Sigmoid colon (tissue), 6 donors: ENCODE measurements at regions not wholly inside any gene's neighbourhood (a gene's known extent, or its start where the extent isn't known, plus 50 kb on each side); places are given as distances from the start of the nearest gene placed in this dataset.

Experiments used
- DNase-seq: peaks from one replicate; pipeline ENCODE4 v3.0.0-alpha.2; 2019
- H3K27ac ChIP-seq, 4 donors: fragments of 200-600 bp; sonication (generic); one replicate each; pipeline ENCODE4 v1.5.1; 2016 to 2019; ENCODE audit warnings: mild to moderate bottlenecking in 1 of 4
- H3K27me3 ChIP-seq, 3 donors: fragments of 200-600 bp; sonication (generic); one replicate each; pipeline ENCODE4 v1.5.1; 2019; ENCODE audit warnings: mild to moderate bottlenecking in 1 of 3
- H3K36me3 ChIP-seq, 4 donors: fragments of 200-600 bp; sonication (generic); one replicate each; pipeline ENCODE4 v1.5.1; 2016 to 2019
- H3K4me1 ChIP-seq, 4 donors: fragments of 200-600 bp; sonication (generic); one replicate each; pipeline ENCODE4 v1.5.1; 2017 to 2019
- H3K4me3 ChIP-seq, 4 donors: fragments of 200-600 bp; sonication (generic); one replicate each; pipeline ENCODE4 v1.5.1; 2017 to 2019; ENCODE audit warnings: mild to moderate bottlenecking in 2 of 4, moderate library complexity in 1 of 4
- H3K9me3 ChIP-seq, 4 donors: fragments of 200-600 bp in 3 of 4; sonication (generic) in 3 of 4; one replicate each; pipeline versions ENCODE4 v1.5.1 to v1.6.1; 2013 to 2019
- EP300 ChIP-seq, 4 donors: sonication (generic); formaldehyde crosslinking; IDR thresholded peaks; one replicate each; pipeline ENCODE4 v1.6.1; 2017; ENCODE audit warnings: antibody characterized with exemption in 4 of 4
- POLR2A ChIP-seq, 2 donors: fragments of 450-650 bp; IDR thresholded peaks; one replicate each; pipeline ENCODE4 v1.6.1; 2016; ENCODE audit warnings: antibody characterized with exemption in 2 of 2, mild to moderate bottlenecking in 2 of 2, moderate library complexity in 2 of 2
- POLR2AphosphoS5 ChIP-seq, 4 donors: sonication (generic); formaldehyde crosslinking; IDR thresholded peaks; one replicate each; pipeline ENCODE4 v1.6.1; 2017; ENCODE audit warnings: antibody characterized with exemption in 4 of 4
- WGBS, 2 donors: extraction: QIAGEN DNeasy Blood & Tissue Kit; methylation state at CpG; one replicate each; pipeline ENCODE4 v1.1.7; 2013; 5-methylcytosine and 5-hydroxymethylcytosine counted together
- intact Hi-C: fragments of 100-400 bp; cut with DNase I; formaldehyde crosslinking; loops from one replicate; pipeline ENCODE4 v1.15.1; 2023
- TF ChIP-seq, protein P1 (sequence below), 4 experiments: fragments of 450-650 bp in 3 of 4; fragments of 200-600 bp in 1 of 4; IDR thresholded peaks; one replicate each; pipeline ENCODE4 v1.5.1; 2016 to 2019; ENCODE audit warnings: antibody characterized with exemption in 4 of 4, mild to moderate bottlenecking in 3 of 4, moderate library complexity in 2 of 4
- donor health status: healthy with polysubstance abuse.
- donor health status: healthy.

DNA sequence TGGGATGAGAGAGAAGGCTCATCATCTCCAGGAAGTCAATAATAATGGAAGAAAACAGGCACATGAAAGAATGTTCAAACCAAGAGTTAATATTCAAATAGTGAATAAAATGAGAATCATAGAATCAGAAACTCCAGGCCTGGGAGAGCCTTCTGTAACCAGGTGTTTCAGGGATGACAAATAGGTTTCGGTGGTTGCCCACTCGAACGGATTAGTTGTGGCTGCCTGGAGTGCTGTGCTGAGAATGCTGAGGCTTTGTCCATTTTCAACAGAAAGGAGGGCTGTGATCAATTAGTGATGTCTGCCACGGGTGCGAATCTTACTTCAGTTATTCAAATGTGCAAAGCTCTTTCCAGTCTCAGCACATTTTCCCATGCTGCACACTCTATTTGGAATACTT lies 227.3 kb downstream of the INSIG2 start:
- Histone ChIP-seq H3K36me3 (no peaks in the 10 kb centered on the region), H3K27ac (no peak overlapping the region), H3K4me1 (no peaks in the 10 kb centered on the region), H3K27me3 (peaks cover 0 to 3% (median 0%) of the 10 kb centered on the region in 3 donors), H3K4me3 (no peak overlapping the region), H3K9me3 (no peaks in the 10 kb centered on the region)
- TF ChIP-seq POLR2A (IDR thresholded peaks at IDR 0.05) = no peak
- TF ChIP-seq POLR2AphosphoS5 (IDR thresholded peaks at IDR 0.05) = no peak
- TF ChIP-seq EP300 (IDR thresholded peaks at IDR 0.05) = no peak
- TF ChIP-seq, protein P1, sequence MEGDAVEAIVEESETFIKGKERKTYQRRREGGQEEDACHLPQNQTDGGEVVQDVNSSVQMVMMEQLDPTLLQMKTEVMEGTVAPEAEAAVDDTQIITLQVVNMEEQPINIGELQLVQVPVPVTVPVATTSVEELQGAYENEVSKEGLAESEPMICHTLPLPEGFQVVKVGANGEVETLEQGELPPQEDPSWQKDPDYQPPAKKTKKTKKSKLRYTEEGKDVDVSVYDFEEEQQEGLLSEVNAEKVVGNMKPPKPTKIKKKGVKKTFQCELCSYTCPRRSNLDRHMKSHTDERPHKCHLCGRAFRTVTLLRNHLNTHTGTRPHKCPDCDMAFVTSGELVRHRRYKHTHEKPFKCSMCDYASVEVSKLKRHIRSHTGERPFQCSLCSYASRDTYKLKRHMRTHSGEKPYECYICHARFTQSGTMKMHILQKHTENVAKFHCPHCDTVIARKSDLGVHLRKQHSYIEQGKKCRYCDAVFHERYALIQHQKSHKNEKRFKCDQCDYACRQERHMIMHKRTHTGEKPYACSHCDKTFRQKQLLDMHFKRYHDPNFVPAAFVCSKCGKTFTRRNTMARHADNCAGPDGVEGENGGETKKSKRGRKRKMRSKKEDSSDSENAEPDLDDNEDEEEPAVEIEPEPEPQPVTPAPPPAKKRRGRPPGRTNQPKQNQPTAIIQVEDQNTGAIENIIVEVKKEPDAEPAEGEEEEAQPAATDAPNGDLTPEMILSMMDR (IDR thresholded peaks at IDR 0.05) = no peak
- intact Hi-C loops = no loop called here
- 91 to 94% methylated on average over 5 of the region's 5 CpGs for WGBS, 2 donors
- no peak for DNase-seq

DNA sequence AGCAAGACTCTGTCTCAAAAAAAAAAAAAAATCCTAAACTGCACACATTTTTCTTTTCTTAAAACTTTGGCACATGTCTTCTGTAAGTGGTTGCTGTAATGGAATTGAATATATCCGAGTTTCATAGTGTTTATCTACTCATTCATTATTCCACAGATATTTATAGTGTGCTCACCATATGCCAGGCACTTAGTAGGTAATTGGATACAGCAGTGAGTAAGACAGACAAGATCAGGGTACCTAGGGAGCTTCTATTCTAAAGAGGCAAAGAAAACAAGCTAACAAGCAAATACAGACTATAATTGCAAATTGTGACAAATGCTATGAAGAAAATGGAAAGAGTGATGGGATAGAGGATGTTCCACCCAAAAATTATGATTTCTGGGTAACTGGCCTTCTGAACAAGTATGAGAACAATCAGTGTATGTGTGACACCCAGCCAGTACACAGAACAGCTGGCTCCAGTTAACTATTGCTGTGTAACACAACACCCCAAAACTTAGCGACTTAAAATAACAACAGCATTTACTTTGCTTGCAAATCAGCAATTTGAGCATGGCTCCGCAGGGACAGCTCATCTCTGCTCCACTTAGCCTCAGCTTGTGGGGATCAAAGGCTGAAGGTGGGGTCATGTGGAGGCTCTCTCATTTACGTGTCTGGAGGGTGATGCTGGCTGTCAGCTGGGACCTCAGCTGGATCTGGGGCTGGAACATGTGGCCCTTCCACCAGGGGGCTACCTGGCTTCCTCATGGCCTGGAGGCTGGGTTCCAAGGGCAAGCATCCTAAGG lies 224.9 kb downstream of the INSIG2 start:
- no peaks in the 10 kb centered on the region for H3K36me3 ChIP-seq
- intact Hi-C loops = no loop called here
- H3K4me1 ChIP-seq = peaks cover 0 to 3% (median 0%) of the 10 kb centered on the region in 4 donors
- DNase-seq = no peak
- no peak overlapping the region for H3K27ac ChIP-seq
- TF ChIP-seq POLR2AphosphoS5 (IDR thresholded peaks at IDR 0.05) (no peak), POLR2A (IDR thresholded peaks at IDR 0.05) (no peak), EP300 (IDR thresholded peaks at IDR 0.05) (no peak)
- TF ChIP-seq, protein P1 (IDR thresholded peaks at IDR 0.05) = no peak
- peaks cover 0 to 16% (median 0%) of the 10 kb centered on the region in 3 donors for H3K27me3 ChIP-seq
- 39 to 45% methylated on average over 4 of the region's 4 CpGs for WGBS, 2 donors
- no peak overlapping the region for H3K4me3 ChIP-seq
- no peaks in the 10 kb centered on the region for H3K9me3 ChIP-seq

DNA sequence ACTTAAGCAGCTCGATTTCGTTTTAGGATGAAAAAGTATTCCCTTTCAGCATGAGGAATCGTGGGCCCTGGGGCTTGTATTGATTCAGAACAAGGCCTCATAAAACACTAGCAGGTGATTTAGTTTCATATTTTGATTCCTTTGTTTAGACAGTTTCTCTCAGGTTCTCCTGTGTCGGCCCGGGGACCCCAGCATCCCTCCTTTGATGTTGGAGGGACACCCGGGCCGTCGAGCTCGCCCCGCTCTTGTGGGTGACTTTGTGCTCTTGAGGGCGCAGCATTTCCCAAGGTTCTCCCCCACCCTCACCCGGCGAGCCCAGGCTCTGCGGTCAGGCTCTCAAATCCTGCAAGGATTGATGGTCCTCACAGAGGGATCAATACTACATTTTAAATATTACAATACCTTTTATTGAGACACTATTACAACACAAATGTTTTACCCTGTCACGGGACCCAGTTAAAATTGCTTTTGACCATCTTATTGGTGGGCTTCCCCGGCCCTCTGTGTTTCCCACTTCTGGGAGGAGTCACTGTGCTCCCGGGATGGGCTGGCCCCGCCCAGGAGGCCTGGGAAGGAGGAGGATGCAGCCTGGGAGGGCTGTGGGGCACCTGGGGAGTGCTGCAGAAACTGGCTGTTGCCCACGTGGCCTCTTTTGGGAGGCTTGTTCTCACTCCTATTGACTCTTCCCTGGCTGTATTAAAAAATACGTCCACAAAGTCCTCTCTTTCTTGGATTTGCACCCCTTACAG lies 222.6 kb downstream of the INSIG2 start:
- peaks cover 0 to 3% (median 0%) of the 10 kb centered on the region in 4 donors for H3K4me1 ChIP-seq

DNA sequence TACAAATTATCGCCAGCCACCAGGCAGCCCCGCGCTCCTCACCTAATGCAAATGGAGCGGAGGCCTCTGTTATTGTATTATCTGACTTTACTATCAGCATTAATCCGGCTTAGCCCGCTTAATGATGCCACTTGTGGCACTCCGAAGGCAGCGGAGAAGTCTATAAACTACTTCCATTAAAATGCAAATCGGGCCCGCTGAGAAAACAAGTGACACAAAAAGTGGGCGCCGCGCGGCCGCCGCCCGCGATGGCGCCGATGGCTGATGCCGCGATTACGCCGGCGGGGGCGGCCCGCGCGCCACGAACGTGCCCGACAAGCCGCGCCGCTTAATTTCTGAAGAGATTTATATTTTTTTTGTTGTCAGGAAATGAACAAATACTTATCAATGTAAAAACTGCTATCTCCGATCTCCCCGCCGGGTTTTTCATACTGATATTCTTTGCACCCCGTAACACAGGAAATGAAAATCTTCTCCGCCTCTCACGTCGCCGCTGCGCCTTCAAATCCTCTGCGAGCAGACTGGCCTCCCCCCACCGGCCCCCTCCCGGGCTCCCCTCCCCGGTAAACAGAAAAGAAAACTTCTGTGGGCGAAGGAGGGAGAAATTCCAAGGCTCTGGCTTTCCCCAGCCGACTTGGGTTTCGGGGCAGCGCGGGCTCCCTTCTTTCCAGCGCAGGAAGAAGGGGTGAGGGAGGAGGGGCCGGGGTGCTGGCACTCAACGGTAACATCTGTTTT lies 221.8 kb downstream of the INSIG2 start:
- intact Hi-C loops = no loop called here
- Histone ChIP-seq H3K4me1 (peaks cover 0 to 3% (median 0%) of the 10 kb centered on the region in 4 donors), H3K27me3 (peaks cover 0 to 22% (median 0%) of the 10 kb centered on the region in 3 donors), H3K27ac (peak overlapping the region in 3 of 4 donors; percentile 55 to 65 (median 61)), H3K9me3 (no peaks in the 10 kb centered on the region), H3K36me3 (no peaks in the 10 kb centered on the region), H3K4me3 (peak overlapping the region; percentile 39 to 60 (median 56))
- 2% methylated on average over 56 of the region's 56 CpGs for WGBS, 2 donors
- TF ChIP-seq POLR2A (IDR thresholded peaks at IDR 0.05) = no peak
- TF ChIP-seq POLR2AphosphoS5 (IDR thresholded peaks at IDR 0.05) = no peak
- TF ChIP-seq, protein P1 (IDR thresholded peaks at IDR 0.05) = no peak
- no peak for TF ChIP-seq EP300 (IDR thresholded peaks at IDR 0.05)
- no peak for DNase-seq

More for the DNA sequence above, 222.6 kb downstream of the INSIG2 start:
- H3K27me3 ChIP-seq = peaks cover 0 to 22% (median 0%) of the 10 kb centered on the region in 3 donors
- peak overlapping the region; percentile 39 to 60 (median 56) for H3K4me3 ChIP-seq
- WGBS, 2 donors = 23 to 28% methylated on average over 20 of the region's 20 CpGs
- no peaks in the 10 kb centered on the region for H3K36me3 ChIP-seq
- no peaks in the 10 kb centered on the region for H3K9me3 ChIP-seq
- peak overlapping the region in 3 of 4 donors; percentile 55 to 65 (median 61) for H3K27ac ChIP-seq
- DNase-seq = no peak
- TF ChIP-seq POLR2A (IDR thresholded peaks at IDR 0.05) (no peak), POLR2AphosphoS5 (IDR thresholded peaks at IDR 0.05) (no peak), EP300 (IDR thresholded peaks at IDR 0.05) (no peak)
- TF ChIP-seq, protein P1 (IDR thresholded peaks at IDR 0.05) = no peak
- intact Hi-C loops = no loop called here
